ENCODE measurements at regions not wholly inside any gene's neighbourhood (a gene's known extent, or its start where the extent isn't known, plus 50 kb on each side); places are given as distances from the start of the nearest gene placed in this dataset.
"Not testable (repeated sequence)": the region's sequence is repeated elsewhere in the genome, so short reads cannot be mapped to it uniquely, and the experiment has no call there.

GRCh38 chr4:140219567-140219966 lies 65.6 kb upstream of the MAML3 start:
- in situ Hi-C loops (cut with MboI; ENCODE audit: low sequenced_read_pairs), result no loop called here

- in situ Hi-C loops (cut with MboI; ENCODE audit: low sequenced_read_pairs), result not testable (repeated sequence)
These were observed 65.1 kb upstream of the MAML3 start for GRCh38 chr4:140219070-140219469.

GRCh38 chr4:140213749-140214148 lies 59.8 kb upstream of the MAML3 start:
- in situ Hi-C loops (cut with MboI; ENCODE audit: low sequenced_read_pairs), result no loop called here

GRCh38 chr4:140213116-140213515 lies 59.1 kb upstream of the MAML3 start:
- in situ Hi-C loops (cut with MboI; ENCODE audit: low sequenced_read_pairs), result no loop called here

- in situ Hi-C loops (cut with MboI; ENCODE audit: low sequenced_read_pairs), result no loop called here
These were observed 58.7 kb upstream of the MAML3 start for GRCh38 chr4:140212646-140213045.

- in situ Hi-C loops (cut with MboI; ENCODE audit: low sequenced_read_pairs), result no loop called here
These were observed 58.2 kb upstream of the MAML3 start for GRCh38 chr4:140212194-140212593.

- in situ Hi-C loops (cut with MboI; ENCODE audit: low sequenced_read_pairs), result no loop called here
These were observed 57.7 kb upstream of the MAML3 start for GRCh38 chr4:140211693-140212092.

- in situ Hi-C loops (cut with MboI; ENCODE audit: low sequenced_read_pairs), result no loop called here
These were observed 57.2 kb upstream of the MAML3 start for GRCh38 chr4:140211161-140211560.

- in situ Hi-C loops (cut with MboI; ENCODE audit: low sequenced_read_pairs), result no loop called here
These were observed 54.9 kb upstream of the MAML3 start for GRCh38 chr4:140208921-140209320.
